ENCODE measurements at regions not wholly inside any gene's neighbourhood (a gene's known extent, or its start where the extent isn't known, plus 50 kb on each side); places are given as distances from the start of the nearest gene placed in this dataset.

DNA sequence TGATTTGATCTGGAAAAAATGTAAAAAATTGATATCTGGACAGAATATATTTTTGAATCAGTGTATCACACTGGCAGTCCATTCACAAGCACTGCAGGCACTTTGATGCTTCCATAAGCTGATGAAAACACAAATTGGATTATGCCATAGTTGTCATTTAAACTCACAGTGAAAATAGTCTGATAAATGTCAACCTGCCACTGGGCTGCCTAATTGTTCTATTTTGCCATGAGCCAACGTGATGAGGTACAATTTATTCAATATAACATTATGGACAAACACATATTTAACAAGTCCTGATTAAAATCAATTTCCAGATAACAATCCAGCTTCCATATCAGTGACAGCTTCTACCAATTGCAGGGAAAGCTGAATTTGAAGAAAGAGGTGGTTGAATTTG lies 1244.9 kb downstream of the EFNB2 start:
- Histone ChIP-seq H4K20me1 (ENCODE audit: insufficient read depth, poor library complexity, severe bottlenecking) (no peaks in the 10 kb centered on the region), H3K9me3 (ENCODE audit: low read depth) (no peaks in the 10 kb centered on the region), H3K4me3 (no peak overlapping the region), H3K27me3 (no peaks in the 10 kb centered on the region), H3K36me3 (replicated peaks; ENCODE audit: insufficient read depth, low read depth) (no peaks in the 10 kb centered on the region), H3K4me1 (ENCODE audit: insufficient read depth) (no peaks in the 10 kb centered on the region), H3K27ac (no peak overlapping the region), H3K4me2 (no peak overlapping the region), H3K79me2 (no peaks in the 10 kb centered on the region), H2AFZ (no peak overlapping the region), H3K9me2 (replicated peaks; ENCODE audit: insufficient read depth) (no peaks in the 10 kb centered on the region)
- WGBS (ENCODE audit: low lambda C conversion rate, missing lambda C conversion rate), result 90% methylated on average over 1 of the region's 1 CpG
- no peak for DNase-seq (ENCODE audit: low spot score)
- TF ChIP-seq EZH2 (IDR thresholded peaks at IDR 0.05; ENCODE audit: borderline replicate concordance), result no peak
- TF ChIP-seq EZH2phosphoT487 (IDR thresholded peaks at IDR 0.05; ENCODE audit: low read depth, severe bottlenecking, unreplicated experiment), result no peak
- no peak for TF ChIP-seq CTCF (IDR thresholded peaks at IDR 0.05; ENCODE audit: poor library complexity)

GRCh38 chr13:105285526-105285925 lies 1249.9 kb downstream of the EFNB2 start:
- 90% methylated on average over 2 of the region's 2 CpGs for WGBS (ENCODE audit: low lambda C conversion rate, missing lambda C conversion rate)
- H4K20me1 ChIP-seq (ENCODE audit: insufficient read depth, poor library complexity, severe bottlenecking), result no peaks in the 10 kb centered on the region
- no peaks in the 10 kb centered on the region for H3K79me2 ChIP-seq
- H3K27ac ChIP-seq, result no peak overlapping the region
- DNase-seq (ENCODE audit: low spot score), result no peak
- H3K4me1 ChIP-seq (ENCODE audit: insufficient read depth), result no peaks in the 10 kb centered on the region
- H3K9me3 ChIP-seq (ENCODE audit: low read depth), result no peaks in the 10 kb centered on the region
- H2AFZ ChIP-seq, result no peak overlapping the region
- H3K9me2 ChIP-seq (replicated peaks; ENCODE audit: insufficient read depth), result no peaks in the 10 kb centered on the region
- no peak overlapping the region for H3K4me3 ChIP-seq
- TF ChIP-seq CTCF (IDR thresholded peaks at IDR 0.05; ENCODE audit: poor library complexity) (no peak), EZH2 (IDR thresholded peaks at IDR 0.05; ENCODE audit: borderline replicate concordance) (no peak), EZH2phosphoT487 (IDR thresholded peaks at IDR 0.05; ENCODE audit: low read depth, severe bottlenecking, unreplicated experiment) (no peak)
- no peak overlapping the region for H3K4me2 ChIP-seq
- no peaks in the 10 kb centered on the region for H3K36me3 ChIP-seq (replicated peaks; ENCODE audit: insufficient read depth, low read depth)
- no peaks in the 10 kb centered on the region for H3K27me3 ChIP-seq

GRCh38 chr13:105282406-105283285 lies 1252.8 kb downstream of the EFNB2 start:
- H3K27ac ChIP-seq, result no peak overlapping the region
- H3K9me3 ChIP-seq (ENCODE audit: low read depth), result no peaks in the 10 kb centered on the region
- no peaks in the 10 kb centered on the region for H3K9me2 ChIP-seq (replicated peaks; ENCODE audit: insufficient read depth)
- H3K27me3 ChIP-seq, result no peaks in the 10 kb centered on the region
- no peaks in the 10 kb centered on the region for H3K79me2 ChIP-seq
- H3K36me3 ChIP-seq (replicated peaks; ENCODE audit: insufficient read depth, low read depth), result no peaks in the 10 kb centered on the region
- no peak overlapping the region for H3K4me3 ChIP-seq
- no peaks in the 10 kb centered on the region for H4K20me1 ChIP-seq (ENCODE audit: insufficient read depth, poor library complexity, severe bottlenecking)
- 80% methylated on average over 14 of the region's 14 CpGs for WGBS (ENCODE audit: low lambda C conversion rate, missing lambda C conversion rate)
- no peak for DNase-seq (ENCODE audit: low spot score)
- no peak overlapping the region for H3K4me2 ChIP-seq
- no peak for TF ChIP-seq EZH2phosphoT487 (IDR thresholded peaks at IDR 0.05; ENCODE audit: low read depth, severe bottlenecking, unreplicated experiment)
- TF ChIP-seq EZH2 (IDR thresholded peaks at IDR 0.05; ENCODE audit: borderline replicate concordance), result no peak
- TF ChIP-seq CTCF (IDR thresholded peaks at IDR 0.05; ENCODE audit: poor library complexity), result no peak
- H3K4me1 ChIP-seq (ENCODE audit: insufficient read depth), result no peaks in the 10 kb centered on the region
- H2AFZ ChIP-seq, result no peak overlapping the region

All from hepatocyte (in vitro differentiated cells).